HS-5 (cell line): ENCODE measurements at regions not wholly inside any gene's neighbourhood (a gene's known extent, or its start where the extent isn't known, plus 50 kb on each side); places are given as distances from the start of the nearest gene placed in this dataset.

Source experiments
- DNase-seq: peaks from one replicate; pipeline ENCODE4 v3.0.0-alpha.2; 2012; ENCODE audit warnings: low read depth

- no peak for DNase-seq
These were observed 606.0 kb downstream of the INHBA start for GRCh38 chr7:41096917-41097316.

- DNase-seq: no peak
These were observed 609.7 kb downstream of the INHBA start for GRCh38 chr7:41093141-41093540.

- DNase-seq: peak; percentile 42
These were observed 617.6 kb downstream of the INHBA start for GRCh38 chr7:41085244-41085643.

GRCh38 chr7:41084381-41084780, 618.5 kb downstream of the INHBA start:
- DNase-seq: no peak

- DNase-seq: no peak
These were observed 633.3 kb downstream of the INHBA start for GRCh38 chr7:41069635-41070034.

- no peak for DNase-seq
These were observed 635.3 kb downstream of the INHBA start for GRCh38 chr7:41067576-41067975.

GRCh38 chr7:41065663-41066062, 637.2 kb downstream of the INHBA start:
- no peak for DNase-seq

- DNase-seq: no peak
These were observed 639.8 kb downstream of the INHBA start for GRCh38 chr7:41063116-41063515.

- DNase-seq: no peak
These were observed 642.1 kb downstream of the INHBA start for GRCh38 chr7:41060796-41061195.

GRCh38 chr7:41059796-41060195, 643.1 kb downstream of the INHBA start:
- DNase-seq: no peak

GRCh38 chr7:41058986-41059741, 643.7 kb downstream of the INHBA start:
- DNase-seq: no peak

GRCh38 chr7:41054960-41055661, 647.8 kb downstream of the INHBA start:
- no peak for DNase-seq

GRCh38 chr7:41053820-41054219, 649.1 kb downstream of the INHBA start:
- no peak for DNase-seq

- no peak for DNase-seq
These were observed 650.2 kb downstream of the INHBA start for GRCh38 chr7:41052736-41053135.

GRCh38 chr7:41052201-41052600, 650.7 kb downstream of the INHBA start:
- DNase-seq: no peak

- no peak for DNase-seq
These were observed 651.4 kb downstream of the INHBA start for GRCh38 chr7:41051535-41051934.

GRCh38 chr7:41051062-41051461, 651.8 kb downstream of the INHBA start:
- no peak for DNase-seq

- DNase-seq: no peak
These were observed 654.1 kb downstream of the INHBA start for GRCh38 chr7:41048771-41049170.

GRCh38 chr7:41047789-41048191, 655.1 kb downstream of the INHBA start:
- DNase-seq: no peak

- no peak for DNase-seq
These were observed 655.7 kb downstream of the INHBA start for GRCh38 chr7:41047211-41047610.

- DNase-seq: no peak
These were observed 656.1 kb downstream of the INHBA start for GRCh38 chr7:41046776-41047175.

GRCh38 chr7:41046221-41046761, 656.6 kb downstream of the INHBA start:
- no peak for DNase-seq

GRCh38 chr7:41045556-41046123, 657.2 kb downstream of the INHBA start:
- no peak for DNase-seq
